Nephron progenitor cell (in vitro differentiated cells): ENCODE measurements at regions not wholly inside any gene's neighbourhood (a gene's known extent, or its start where the extent isn't known, plus 50 kb on each side); places are given as distances from the start of the nearest gene placed in this dataset.
"Not testable (repeated sequence)": the region's sequence is repeated elsewhere in the genome, so short reads cannot be mapped to it uniquely, and the experiment has no call there.

Source experiments
- DNase-seq: peaks from one replicate; pipeline ENCODE4 v3.0.0; 2021
- H3K27ac Mint-ChIP-seq: 2 replicates; pipeline ENCODE4 v1.8.0; 2021; ENCODE audit warnings: mild to moderate bottlenecking, moderate library complexity, mixed read lengths
- H3K27me3 Mint-ChIP-seq: 2 replicates; pipeline ENCODE4 v1.8.0; 2021; ENCODE audit warnings: mild to moderate bottlenecking, low read depth, mixed read lengths; ENCODE audit not compliant: poor library complexity
- H3K36me3 Mint-ChIP-seq: 2 replicates; pipeline ENCODE4 v1.8.0; 2021; ENCODE audit warnings: low read depth, mixed read lengths
- H3K4me1 Mint-ChIP-seq: 2 replicates; pipeline ENCODE4 v1.8.0; 2021; ENCODE audit warnings: mixed read lengths
- H3K4me3 Mint-ChIP-seq: 2 replicates; pipeline ENCODE4 v1.8.0; 2021; ENCODE audit warnings: mild to moderate bottlenecking, moderate library complexity, mixed read lengths
- H3K9me3 Mint-ChIP-seq: 2 replicates; pipeline ENCODE4 v1.8.0; 2021; ENCODE audit warnings: mild to moderate bottlenecking, moderate library complexity, mixed read lengths
- TF ChIP-seq, protein P1 (sequence below): fragments of 200-600 bp; sonication (generic); IDR thresholded peaks from 2 replicates; pipeline ENCODE4 v1.5.0; 2021; ENCODE audit warnings: antibody characterized with exemption

DNA sequence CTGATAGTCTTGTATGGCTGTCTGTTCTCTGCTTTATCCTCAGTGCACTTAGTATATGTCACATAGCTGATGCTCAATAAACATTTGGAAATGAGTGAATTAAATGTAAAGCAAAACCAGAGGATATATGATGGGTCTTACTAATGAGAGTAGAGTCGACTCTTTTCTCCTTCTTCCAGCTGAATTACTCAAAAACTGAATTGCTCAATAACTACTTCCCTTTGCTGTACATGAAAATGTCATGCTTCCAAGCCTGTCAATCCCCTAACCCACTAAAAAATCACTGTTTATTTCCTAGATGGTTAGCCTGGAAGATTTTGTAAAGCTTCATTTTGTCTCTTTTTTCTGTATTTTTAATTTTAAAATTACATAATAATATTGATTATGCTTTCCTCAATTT, 88.0 kb downstream of the OR13A1 start:
- peaks cover 45% of the 10 kb centered on the region for H3K27me3 Mint-ChIP-seq
- TF ChIP-seq, protein P1, sequence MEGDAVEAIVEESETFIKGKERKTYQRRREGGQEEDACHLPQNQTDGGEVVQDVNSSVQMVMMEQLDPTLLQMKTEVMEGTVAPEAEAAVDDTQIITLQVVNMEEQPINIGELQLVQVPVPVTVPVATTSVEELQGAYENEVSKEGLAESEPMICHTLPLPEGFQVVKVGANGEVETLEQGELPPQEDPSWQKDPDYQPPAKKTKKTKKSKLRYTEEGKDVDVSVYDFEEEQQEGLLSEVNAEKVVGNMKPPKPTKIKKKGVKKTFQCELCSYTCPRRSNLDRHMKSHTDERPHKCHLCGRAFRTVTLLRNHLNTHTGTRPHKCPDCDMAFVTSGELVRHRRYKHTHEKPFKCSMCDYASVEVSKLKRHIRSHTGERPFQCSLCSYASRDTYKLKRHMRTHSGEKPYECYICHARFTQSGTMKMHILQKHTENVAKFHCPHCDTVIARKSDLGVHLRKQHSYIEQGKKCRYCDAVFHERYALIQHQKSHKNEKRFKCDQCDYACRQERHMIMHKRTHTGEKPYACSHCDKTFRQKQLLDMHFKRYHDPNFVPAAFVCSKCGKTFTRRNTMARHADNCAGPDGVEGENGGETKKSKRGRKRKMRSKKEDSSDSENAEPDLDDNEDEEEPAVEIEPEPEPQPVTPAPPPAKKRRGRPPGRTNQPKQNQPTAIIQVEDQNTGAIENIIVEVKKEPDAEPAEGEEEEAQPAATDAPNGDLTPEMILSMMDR = no peak
- no peak for DNase-seq
- H3K9me3 Mint-ChIP-seq = peaks cover 20% of the 10 kb centered on the region
- no peaks in the 10 kb centered on the region for H3K36me3 Mint-ChIP-seq
- no peak overlapping the region for H3K4me3 Mint-ChIP-seq
- H3K27ac Mint-ChIP-seq = no peak overlapping the region
- H3K4me1 Mint-ChIP-seq = no peaks in the 10 kb centered on the region

DNA sequence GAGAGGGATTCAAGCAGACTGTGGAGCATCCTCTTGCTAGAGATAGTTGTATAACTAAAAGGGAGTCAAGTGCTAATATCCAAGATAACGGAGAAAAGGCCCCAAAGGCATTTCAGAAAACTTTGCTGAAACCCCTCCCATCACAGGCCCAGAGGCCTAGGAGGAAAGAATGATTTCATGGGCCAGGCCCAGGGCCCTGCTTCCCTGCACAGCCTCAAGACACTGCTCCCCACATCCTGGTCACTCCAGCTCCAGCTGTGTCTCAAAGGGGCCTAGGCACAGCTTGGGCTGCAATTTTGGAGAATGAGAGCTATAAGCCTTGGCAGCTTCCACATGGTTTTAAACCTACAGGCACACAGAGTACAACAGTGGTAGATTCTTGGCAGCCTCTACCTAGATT, 85.6 kb downstream of the OR13A1 start:
- TF ChIP-seq, protein P1 = no peak

DNA sequence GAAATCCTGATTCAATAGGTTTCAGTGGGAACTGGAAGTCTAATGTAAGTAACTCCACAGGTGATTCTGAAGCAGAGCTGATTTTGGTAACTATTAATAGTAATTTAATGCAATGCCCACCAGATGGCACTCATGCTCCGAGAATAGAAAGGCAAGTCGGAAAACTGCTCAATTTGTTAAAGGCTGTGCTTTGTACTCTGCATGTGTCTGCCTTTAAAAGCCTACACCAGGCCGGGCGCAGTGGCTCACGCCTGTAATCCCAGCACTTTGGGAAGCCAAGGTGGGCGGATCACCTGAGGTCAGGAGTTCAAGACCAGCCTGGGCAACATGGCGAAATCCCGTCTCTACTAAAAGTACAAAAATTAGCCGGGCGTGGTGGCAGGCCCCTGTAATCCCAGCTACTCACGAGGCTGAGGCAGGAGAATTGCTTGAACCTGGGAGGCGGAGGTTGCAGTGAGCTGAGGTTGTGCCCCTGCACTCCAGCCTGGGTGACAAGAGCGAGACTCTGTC, 80.1 kb downstream of the OR13A1 start:
- H3K9me3 Mint-ChIP-seq, H3K4me3 Mint-ChIP-seq, H3K36me3 Mint-ChIP-seq, H3K4me1 Mint-ChIP-seq, H3K27ac Mint-ChIP-seq: not testable (repeated sequence)
- peak; percentile 75 for DNase-seq
- peaks cover 13% of the 10 kb centered on the region for H3K27me3 Mint-ChIP-seq
- TF ChIP-seq, protein P1 = peak; percentile 64

More for the DNA sequence above, 85.6 kb downstream of the OR13A1 start:
- peaks cover 20% of the 10 kb centered on the region for H3K9me3 Mint-ChIP-seq
- H3K4me3 Mint-ChIP-seq = no peak overlapping the region
- peaks cover 41% of the 10 kb centered on the region for H3K27me3 Mint-ChIP-seq
- DNase-seq = no peak
- no peak overlapping the region for H3K27ac Mint-ChIP-seq
- no peaks in the 10 kb centered on the region for H3K4me1 Mint-ChIP-seq
- no peaks in the 10 kb centered on the region for H3K36me3 Mint-ChIP-seq

DNA sequence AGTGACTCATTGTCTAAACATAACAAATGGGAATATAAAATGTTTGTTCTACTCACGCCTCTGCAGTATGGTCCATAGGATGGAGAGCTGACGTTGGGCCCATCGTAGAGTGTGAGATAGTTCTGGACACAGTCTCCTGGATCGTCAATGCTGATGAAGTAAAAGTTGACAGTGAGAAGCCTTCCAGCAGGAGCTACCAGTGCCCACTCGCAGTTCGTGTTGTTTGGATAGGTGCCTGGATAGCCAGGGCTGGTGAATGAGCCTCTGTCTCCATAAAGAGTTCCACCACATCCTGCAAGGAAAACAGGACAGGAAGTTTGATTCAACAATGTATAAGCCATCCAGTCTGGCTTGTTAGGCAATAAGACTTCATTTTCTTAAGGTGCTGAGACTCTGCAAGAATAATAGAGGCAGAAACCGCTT, 79.6 kb downstream of the OR13A1 start:
- no peak overlapping the region for H3K27ac Mint-ChIP-seq
- TF ChIP-seq, protein P1 = no peak
- DNase-seq = no peak
- H3K4me1 Mint-ChIP-seq = no peaks in the 10 kb centered on the region
- H3K9me3 Mint-ChIP-seq = no peaks in the 10 kb centered on the region
- H3K27me3 Mint-ChIP-seq = peaks cover 13% of the 10 kb centered on the region
- H3K4me3 Mint-ChIP-seq = no peak overlapping the region
- H3K36me3 Mint-ChIP-seq = no peaks in the 10 kb centered on the region

DNA sequence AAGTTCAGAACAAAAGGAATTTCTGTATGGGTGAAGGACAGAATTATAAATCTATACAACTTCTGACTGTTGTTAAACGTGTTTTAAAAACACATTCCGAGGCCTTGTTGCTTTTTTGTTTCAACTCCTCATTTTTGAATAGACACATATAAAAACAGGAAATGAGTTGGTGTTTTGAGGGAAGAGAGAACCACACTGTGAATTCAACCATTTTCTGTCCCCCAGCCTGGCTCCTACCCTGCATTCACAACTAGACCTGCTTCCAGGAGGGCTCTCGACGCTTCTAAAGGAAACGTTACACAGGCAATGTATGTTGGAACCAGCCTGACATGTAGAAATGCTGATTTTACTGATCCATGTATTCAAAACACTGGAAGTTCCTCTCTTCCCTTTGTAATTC, 76.5 kb downstream of the OR13A1 start:
- Mint-ChIP-seq H3K27me3 (peaks cover 13% of the 10 kb centered on the region), H3K27ac (no peak overlapping the region), H3K9me3 (peaks cover 2% of the 10 kb centered on the region), H3K4me1 (no peaks in the 10 kb centered on the region), H3K36me3 (no peaks in the 10 kb centered on the region), H3K4me3 (no peak overlapping the region)
- TF ChIP-seq, protein P1 = no peak
- no peak for DNase-seq

DNA sequence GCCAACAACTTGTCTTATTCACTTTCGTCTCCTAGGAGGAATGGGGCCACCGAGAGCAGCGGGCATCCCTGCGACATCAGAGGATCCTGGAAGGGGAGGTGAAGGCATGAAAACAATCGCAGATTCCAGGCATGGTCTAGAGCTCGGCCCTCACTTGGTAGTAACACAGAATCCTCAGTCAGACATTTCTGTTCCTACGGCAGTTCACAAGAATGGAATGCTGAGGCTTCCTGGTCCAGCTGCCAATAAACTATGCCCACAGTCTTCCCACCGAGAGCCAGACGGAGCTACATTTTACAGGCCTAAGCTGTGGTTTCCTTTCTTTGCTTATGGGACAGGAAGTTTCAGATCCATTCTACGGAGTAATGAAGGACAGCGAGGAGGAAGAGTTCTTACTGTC, 75.8 kb downstream of the OR13A1 start:
- peaks cover 3% of the 10 kb centered on the region for H3K9me3 Mint-ChIP-seq
- no peak for DNase-seq
- H3K4me1 Mint-ChIP-seq = no peaks in the 10 kb centered on the region
- H3K4me3 Mint-ChIP-seq = no peak overlapping the region
- no peak overlapping the region for H3K27ac Mint-ChIP-seq
- no peaks in the 10 kb centered on the region for H3K36me3 Mint-ChIP-seq
- TF ChIP-seq, protein P1 = no peak
- peaks cover 16% of the 10 kb centered on the region for H3K27me3 Mint-ChIP-seq
